A549 (cell line): ENCODE measurements at regions not wholly inside any gene's neighbourhood (a gene's known extent, or its start where the extent isn't known, plus 50 kb on each side); places are given as distances from the start of the nearest gene placed in this dataset.

Experiments used
- ATAC-seq, 2 experiments: fragments of 200-7000 bp in 1 of 2; fragments of >200 bp in 1 of 2; cut with Nextera tagmentation in 1 of 2; cut with Tn5 transposase in 1 of 2; 3 replicates each; pipeline versions ENCODE4 v1.8.0 to v1.9.1; 2018 to 2020; ENCODE audit warnings: mild to moderate bottlenecking in 1 of 2, moderate library complexity in 1 of 2
- CTCF ChIA-PET: fragments of 300-600 bp; sonication (Branson Sonifier 250); formaldehyde crosslinking; extraction: SDS; loops from one replicate; lab custom pipeline; 2021; ENCODE audit warnings: antibody characterized with exemption, inconsistent platforms; lab: Yijun Ruan, JAX
- POLR2A ChIA-PET: fragments of 350-600 bp; formaldehyde crosslinking; extraction: SDS; loops from one replicate; lab custom pipeline; 2021; ENCODE audit warnings: antibody characterized with exemption, inconsistent platforms; lab: Yijun Ruan, JAX
- DNase-seq, 2 experiments: peaks; one replicate each; pipeline versions ENCODE4 v3.0.0 to v3.0.0-alpha.2; 2011 to 2016; ENCODE audit warnings: low read depth in 1 of 2, low spot score in 1 of 2
- FAIRE-seq: peaks from 2 replicates; lab custom pipeline; 2011; peaks lifted over from hg19 to GRCh38; lab: Jason Lieb, UNC
- H3K27ac ChIP-seq, 2 experiments: fragments of >200 bp; sonication (Bioruptor Twin); formaldehyde crosslinking; 3 replicates each; pipeline ENCODE4 v1.5.1; 2016 to 2017
- H3K4me1 ChIP-seq: fragments of >200 bp; sonication (Bioruptor Twin); formaldehyde crosslinking; 3 replicates; pipeline ENCODE4 v1.6.1; 2016
- H3K4me2 ChIP-seq: fragments of >200 bp; sonication (Bioruptor Twin); formaldehyde crosslinking; 3 replicates; pipeline ENCODE4 v1.6.1; 2016
- H3K4me3 ChIP-seq: fragments of >200 bp; sonication (Bioruptor Twin); formaldehyde crosslinking; 3 replicates; pipeline ENCODE4 v1.5.1; 2016
- H3K9me3 ChIP-seq: fragments of >200 bp; sonication (Bioruptor Twin); formaldehyde crosslinking; 3 replicates; pipeline ENCODE4 v1.6.1; 2016
- BHLHE40 ChIP-seq: IDR thresholded peaks from 2 replicates; pipeline ENCODE4 v1.6.1; 2012; ENCODE audit warnings: low read depth, low read length, inconsistent platforms
- CHD2 ChIP-seq: fragments of 150-350 bp; IDR thresholded peaks from 2 replicates; pipeline ENCODE4 v1.6.1; 2014; ENCODE audit warnings: low read length; ENCODE audit not compliant: partially characterized antibody
- CHD4 ChIP-seq: fragments of 200-600 bp; sonication (generic); IDR thresholded peaks from 2 replicates; pipeline ENCODE4 v1.6.1; 2016; ENCODE audit warnings: antibody characterized with exemption, mild to moderate bottlenecking, borderline replicate concordance
- ELK1 ChIP-seq: fragments of 150-350 bp; IDR thresholded peaks from 2 replicates; pipeline ENCODE4 v1.6.1; 2014; ENCODE audit warnings: low read depth, mild to moderate bottlenecking, low read length
- EP300 ChIP-seq, 2 experiments: fragments of >200 bp; sonication (Bioruptor Twin); formaldehyde crosslinking; IDR thresholded peaks; 2 replicates in 1 of 2; 3 replicates in 1 of 2; pipeline ENCODE4 v1.6.1; 2016 to 2017
- GATA3 ChIP-seq: IDR thresholded peaks from 2 replicates; pipeline ENCODE4 v1.6.1; 2012; ENCODE audit warnings: borderline replicate concordance
- HES2 ChIP-seq: fragments of >200 bp; sonication (Bioruptor Twin); formaldehyde crosslinking; IDR thresholded peaks from 2 replicates; pipeline ENCODE4 v1.6.1; 2016
- HOXA7 ChIP-seq: fragments of 250-450 bp; sonication (Bioruptor Pico); IDR thresholded peaks from 2 replicates; pipeline ENCODE4 v1.5.0; 2020; ENCODE audit warnings: mild to moderate bottlenecking, moderate library complexity
- HOXB13 ChIP-seq: fragments of 250-450 bp; sonication (Bioruptor Pico); IDR thresholded peaks from 2 replicates; pipeline ENCODE4 v1.5.0; 2020; ENCODE audit warnings: low read depth, mild to moderate bottlenecking, moderate library complexity
- HOXB5 ChIP-seq: fragments of 250-450 bp; sonication (Bioruptor Pico); IDR thresholded peaks from 2 replicates; pipeline ENCODE4 v1.5.0; 2020; ENCODE audit warnings: mild to moderate bottlenecking, moderate library complexity
- JUNB ChIP-seq: fragments of >200 bp; sonication (Bioruptor Twin); formaldehyde crosslinking; IDR thresholded peaks from 2 replicates; pipeline ENCODE4 v1.6.1; 2016
- MYC ChIP-seq: IDR thresholded peaks from 2 replicates; pipeline ENCODE4 v1.6.1; 2012; ENCODE audit warnings: mild to moderate bottlenecking, inconsistent platforms, low read length, improper control_type of control experiment, borderline replicate concordance
- NFE2L2 ChIP-seq: fragments of 150-350 bp; conservative IDR thresholded peaks from 2 replicates; pipeline ENCODE4 v1.6.1; 2014; ENCODE audit warnings: low read length
- NR3C1 ChIP-seq: fragments of >200 bp; sonication (Bioruptor Twin); formaldehyde crosslinking; IDR thresholded peaks from 3 replicates; pipeline ENCODE4 v1.6.1; 2017
- PHF8 ChIP-seq: fragments of 200-600 bp; sonication (generic); IDR thresholded peaks from 2 replicates; pipeline ENCODE4 v1.6.1; 2016; ENCODE audit warnings: low read depth, mild to moderate bottlenecking, antibody characterized with exemption, moderate library complexity, borderline replicate concordance
- RARB ChIP-seq: fragments of 250-450 bp; sonication (Bioruptor Pico); IDR thresholded peaks from 2 replicates; pipeline ENCODE4 v1.8.0; 2021; ENCODE audit warnings: mild to moderate bottlenecking, moderate library complexity
- ZC3H11A ChIP-seq: fragments of 450-650 bp; IDR thresholded peaks from 2 replicates; pipeline ENCODE4 v1.6.1; 2014; ENCODE audit warnings: antibody characterized with exemption, mild to moderate bottlenecking
- TF ChIP-seq, protein P1 (sequence below): fragments of 200-600 bp; sonication (generic); IDR thresholded peaks from 2 replicates; pipeline ENCODE4 v1.6.1; 2016; ENCODE audit warnings: antibody characterized with exemption, mild to moderate bottlenecking, moderate library complexity
- TF ChIP-seq, protein P2 (sequence below): fragments of >200 bp; sonication (Bioruptor Twin); formaldehyde crosslinking; IDR thresholded peaks from 3 replicates; pipeline ENCODE4 v1.6.1; 2016

DNA sequence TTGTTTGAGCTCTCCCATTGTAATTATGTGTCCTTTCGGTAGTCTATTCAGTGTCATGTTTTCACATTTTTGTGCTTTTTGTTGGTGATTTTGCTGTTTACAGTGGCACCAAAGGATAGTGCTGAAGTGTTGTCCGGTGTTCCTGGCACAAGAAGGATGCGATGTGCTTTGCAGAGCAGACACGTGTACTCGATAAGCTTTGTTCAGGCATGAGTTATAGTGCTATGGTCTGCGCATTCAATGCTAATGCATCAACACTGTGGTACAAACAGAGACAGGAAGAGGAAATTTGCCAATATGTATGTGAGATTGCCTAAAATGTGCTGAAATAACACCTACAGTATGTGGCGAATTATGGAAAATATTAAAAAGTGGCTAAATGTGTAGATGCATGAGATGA lies 913.4 kb upstream of the ACO1 start (continued):
- TF ChIP-seq ELK1 (no peak), PHF8 (no peak), ZC3H11A (no peak), HES2 (no peak), NR3C1 (no peak)
- TF ChIP-seq, protein P1, sequence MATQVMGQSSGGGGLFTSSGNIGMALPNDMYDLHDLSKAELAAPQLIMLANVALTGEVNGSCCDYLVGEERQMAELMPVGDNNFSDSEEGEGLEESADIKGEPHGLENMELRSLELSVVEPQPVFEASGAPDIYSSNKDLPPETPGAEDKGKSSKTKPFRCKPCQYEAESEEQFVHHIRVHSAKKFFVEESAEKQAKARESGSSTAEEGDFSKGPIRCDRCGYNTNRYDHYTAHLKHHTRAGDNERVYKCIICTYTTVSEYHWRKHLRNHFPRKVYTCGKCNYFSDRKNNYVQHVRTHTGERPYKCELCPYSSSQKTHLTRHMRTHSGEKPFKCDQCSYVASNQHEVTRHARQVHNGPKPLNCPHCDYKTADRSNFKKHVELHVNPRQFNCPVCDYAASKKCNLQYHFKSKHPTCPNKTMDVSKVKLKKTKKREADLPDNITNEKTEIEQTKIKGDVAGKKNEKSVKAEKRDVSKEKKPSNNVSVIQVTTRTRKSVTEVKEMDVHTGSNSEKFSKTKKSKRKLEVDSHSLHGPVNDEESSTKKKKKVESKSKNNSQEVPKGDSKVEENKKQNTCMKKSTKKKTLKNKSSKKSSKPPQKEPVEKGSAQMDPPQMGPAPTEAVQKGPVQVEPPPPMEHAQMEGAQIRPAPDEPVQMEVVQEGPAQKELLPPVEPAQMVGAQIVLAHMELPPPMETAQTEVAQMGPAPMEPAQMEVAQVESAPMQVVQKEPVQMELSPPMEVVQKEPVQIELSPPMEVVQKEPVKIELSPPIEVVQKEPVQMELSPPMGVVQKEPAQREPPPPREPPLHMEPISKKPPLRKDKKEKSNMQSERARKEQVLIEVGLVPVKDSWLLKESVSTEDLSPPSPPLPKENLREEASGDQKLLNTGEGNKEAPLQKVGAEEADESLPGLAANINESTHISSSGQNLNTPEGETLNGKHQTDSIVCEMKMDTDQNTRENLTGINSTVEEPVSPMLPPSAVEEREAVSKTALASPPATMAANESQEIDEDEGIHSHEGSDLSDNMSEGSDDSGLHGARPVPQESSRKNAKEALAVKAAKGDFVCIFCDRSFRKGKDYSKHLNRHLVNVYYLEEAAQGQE: no peak
- TF ChIP-seq, all 56 proteins: peak for 0

- no peaks in the 10 kb centered on the region for H3K9me3 ChIP-seq
- H3K27ac ChIP-seq: no peak overlapping the region
- FAIRE-seq (no peak), DNase-seq (no peak), ATAC-seq (no peak)
- H3K4me1 ChIP-seq: no peaks in the 10 kb centered on the region
- POLR2A ChIA-PET: no interaction called here
- TF ChIP-seq RARB (CRISPR knock-in tag) (no peak), NFE2L2 (no peak), HOXB13 (CRISPR knock-in tag) (no peak), BHLHE40 (no peak), EP300 (IDR thresholded peaks at IDR 0.05) (no peak), HOXB5 (no peak), CHD4 (no peak), GATA3 (no peak), HOXA7 (CRISPR knock-in tag) (no peak), CHD2 (no peak), JUNB (no peak), MYC (no peak)
- TF ChIP-seq, protein P2, sequence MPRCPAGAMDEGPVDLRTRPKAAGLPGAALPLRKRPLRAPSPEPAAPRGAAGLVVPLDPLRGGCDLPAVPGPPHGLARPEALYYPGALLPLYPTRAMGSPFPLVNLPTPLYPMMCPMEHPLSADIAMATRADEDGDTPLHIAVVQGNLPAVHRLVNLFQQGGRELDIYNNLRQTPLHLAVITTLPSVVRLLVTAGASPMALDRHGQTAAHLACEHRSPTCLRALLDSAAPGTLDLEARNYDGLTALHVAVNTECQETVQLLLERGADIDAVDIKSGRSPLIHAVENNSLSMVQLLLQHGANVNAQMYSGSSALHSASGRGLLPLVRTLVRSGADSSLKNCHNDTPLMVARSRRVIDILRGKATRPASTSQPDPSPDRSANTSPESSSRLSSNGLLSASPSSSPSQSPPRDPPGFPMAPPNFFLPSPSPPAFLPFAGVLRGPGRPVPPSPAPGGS: no peak
- TF ChIP-seq, protein P1: no peak
- no peak overlapping the region for H3K4me3 ChIP-seq
- CTCF ChIA-PET: no interaction called here
- no peak overlapping the region for H3K4me2 ChIP-seq
Measured at GRCh38 chr9:31486630-31487029, 897.8 kb upstream of the ACO1 start.
